Prostate gland (tissue), 1 donor: ENCODE measurements at regions not wholly inside any gene's neighbourhood (a gene's known extent, or its start where the extent isn't known, plus 50 kb on each side); places are given as distances from the start of the nearest gene placed in this dataset.

Experiments
- POLR2A ChIP-seq: fragments of 450-650 bp; IDR thresholded peaks from one replicate; pipeline ENCODE4 v1.6.1; 2016; ENCODE audit warnings: antibody characterized with exemption, mild to moderate bottlenecking
- POLR2AphosphoS5 ChIP-seq: sonication (generic); formaldehyde crosslinking; IDR thresholded peaks from one replicate; pipeline ENCODE4 v1.6.1; 2017; ENCODE audit warnings: antibody characterized with exemption

- no peak for TF ChIP-seq POLR2AphosphoS5
- TF ChIP-seq POLR2A: no peak
Measured at GRCh38 chr1:185627171-185627570, 107.0 kb upstream of the HMCN1 start.
